HG02973 (cell line): ENCODE measurements at regions not wholly inside any gene's neighbourhood (a gene's known extent, or its start where the extent isn't known, plus 50 kb on each side); places are given as distances from the start of the nearest gene placed in this dataset.
"Not testable (repeated sequence)": the region's sequence is repeated elsewhere in the genome, so short reads cannot be mapped to it uniquely, and the experiment has no call there.

ENCODE experiments used
- ATAC-seq: cut with Tn5 transposase; IDR thresholded peaks from one replicate; pipeline ENCODE4 v1.9.1; 2021; ENCODE audit warnings: moderate library complexity; ENCODE audit not compliant: unreplicated experiment

GRCh38 chr9:19660019-19660418 lies 128.8 kb downstream of the SLC24A2 start:
- ATAC-seq = no peak

- no peak for ATAC-seq
These were observed 132.1 kb downstream of the SLC24A2 start for GRCh38 chr9:19656704-19657103.

- ATAC-seq = no peak
These were observed 137.2 kb downstream of the SLC24A2 start for GRCh38 chr9:19651681-19652080.

GRCh38 chr9:19650312-19650711 lies 138.5 kb downstream of the SLC24A2 start:
- no peak for ATAC-seq

- ATAC-seq = no peak
These were observed 139.3 kb downstream of the SLC24A2 start for GRCh38 chr9:19649336-19650041.

- no peak for ATAC-seq
These were observed 140.2 kb downstream of the SLC24A2 start for GRCh38 chr9:19648672-19649071.

GRCh38 chr9:19643875-19644274 lies 145.0 kb downstream of the SLC24A2 start:
- no peak for ATAC-seq

GRCh38 chr9:19642256-19642655 lies 146.6 kb downstream of the SLC24A2 start:
- ATAC-seq = no peak

- no peak for ATAC-seq
These were observed 147.8 kb downstream of the SLC24A2 start for GRCh38 chr9:19641046-19641445.

- ATAC-seq = no peak
These were observed 148.8 kb downstream of the SLC24A2 start for GRCh38 chr9:19640014-19640413.

GRCh38 chr9:19637084-19637483 lies 151.8 kb downstream of the SLC24A2 start:
- no peak for ATAC-seq

GRCh38 chr9:19634881-19635280 lies 154.0 kb downstream of the SLC24A2 start:
- ATAC-seq = no peak

- ATAC-seq = no peak
These were observed 157.7 kb downstream of the SLC24A2 start for GRCh38 chr9:19631181-19631580.

GRCh38 chr9:19630760-19631159 lies 158.1 kb downstream of the SLC24A2 start:
- no peak for ATAC-seq

GRCh38 chr9:19629488-19629887 lies 159.3 kb downstream of the SLC24A2 start:
- no peak for ATAC-seq

- not testable (repeated sequence) for ATAC-seq
These were observed 163.4 kb downstream of the SLC24A2 start for GRCh38 chr9:19625426-19625825.

- ATAC-seq = no peak
These were observed 164.3 kb downstream of the SLC24A2 start for GRCh38 chr9:19624519-19624918.

GRCh38 chr9:19623941-19624340 lies 164.9 kb downstream of the SLC24A2 start:
- no peak for ATAC-seq

GRCh38 chr9:19620326-19620725 lies 168.5 kb downstream of the SLC24A2 start:
- no peak for ATAC-seq

GRCh38 chr9:19619221-19619620 lies 169.6 kb downstream of the SLC24A2 start:
- no peak for ATAC-seq

GRCh38 chr9:19618816-19619215 lies 170.0 kb downstream of the SLC24A2 start:
- no peak for ATAC-seq

GRCh38 chr9:19615036-19615624 lies 173.7 kb downstream of the SLC24A2 start:
- no peak for ATAC-seq

GRCh38 chr9:19614294-19614693 lies 174.5 kb downstream of the SLC24A2 start:
- ATAC-seq = no peak
